Suprapubic skin (tissue), 4 donors: ENCODE measurements at regions not wholly inside any gene's neighbourhood (a gene's known extent, or its start where the extent isn't known, plus 50 kb on each side); places are given as distances from the start of the nearest gene placed in this dataset.

Experiments used
- CTCF ChIP-seq, 2 donors: fragments of 200-600 bp in 1 of 2; fragments of 450-650 bp in 1 of 2; sonication (generic) in 1 of 2; IDR thresholded peaks; one replicate each; pipeline ENCODE4 v1.5.1; 2016 to 2019; ENCODE audit warnings: antibody characterized with exemption in 2 of 2, mild to moderate bottlenecking in 1 of 2, moderate library complexity in 1 of 2
- POLR2A ChIP-seq, 2 donors: fragments of 450-650 bp; IDR thresholded peaks; one replicate each; pipeline ENCODE4 v1.6.1; 2017; ENCODE audit warnings: antibody characterized with exemption in 2 of 2, mild to moderate bottlenecking in 2 of 2, moderate library complexity in 2 of 2
- POLR2AphosphoS5 ChIP-seq, 3 donors: sonication (generic); formaldehyde crosslinking; IDR thresholded peaks; one replicate each; pipeline ENCODE4 v1.6.1; 2017; ENCODE audit warnings: antibody characterized with exemption in 3 of 3

DNA sequence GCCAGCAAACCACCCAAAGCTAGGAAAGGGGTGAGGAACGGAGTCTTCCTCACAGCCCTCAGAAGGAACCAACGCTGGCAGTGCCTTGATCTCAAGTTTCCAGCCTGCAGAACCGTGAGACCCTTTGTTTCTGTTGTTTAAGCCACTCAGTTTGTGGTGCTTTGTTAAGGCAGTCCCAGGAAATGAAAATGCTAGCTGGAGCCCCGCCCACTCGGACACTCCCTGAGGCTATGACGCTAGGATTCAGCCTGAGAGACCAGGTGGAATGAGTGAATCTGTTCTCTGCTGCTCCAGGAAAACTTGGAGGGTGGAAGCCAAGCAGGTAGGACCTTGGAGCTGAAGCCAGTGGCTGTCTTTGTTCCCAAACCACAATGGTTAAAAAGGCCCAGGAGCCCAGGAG, 196.5 kb upstream of the POU3F1 start:
- no peak for TF ChIP-seq CTCF (IDR thresholded peaks at IDR 0.05)
- no peak for TF ChIP-seq POLR2AphosphoS5 (IDR thresholded peaks at IDR 0.05)
- TF ChIP-seq POLR2A (IDR thresholded peaks at IDR 0.05) = no peak
